Activated CD4-positive, alpha-beta T cell treated with anti-CD3 and anti-CD28 coated beads, Interleukin-2, Interleukin-4, amounts not matched to agents 100 ng/mL and 50 ng/mL, durations not matched to agents 16 hours and 8 hours (primary cell): ENCODE measurements at regions not wholly inside any gene's neighbourhood (a gene's known extent, or its start where the extent isn't known, plus 50 kb on each side); places are given as distances from the start of the nearest gene placed in this dataset.
"Not testable (repeated sequence)": the region's sequence is repeated elsewhere in the genome, so short reads cannot be mapped to it uniquely, and the experiment has no call there.

ENCODE experiments used
- DNase-seq: peaks from one replicate; pipeline ENCODE4 v3.0.0-alpha.2; 2020; ENCODE audit warnings: low spot score

GRCh38 chr19:28435551-28436271 is 777.2 kb downstream of the UQCRFS1 start:
- no peak for DNase-seq

- not testable (repeated sequence) for DNase-seq
Observed at GRCh38 chr19:28434794-28435193, 778.2 kb downstream of the UQCRFS1 start.

GRCh38 chr19:28434365-28434764 is 778.6 kb downstream of the UQCRFS1 start:
- DNase-seq: not testable (repeated sequence)

GRCh38 chr19:28433166-28433565 is 779.8 kb downstream of the UQCRFS1 start:
- not testable (repeated sequence) for DNase-seq

- DNase-seq: no peak
Observed at GRCh38 chr19:28430214-28430613, 782.7 kb downstream of the UQCRFS1 start.

- DNase-seq: no peak
Observed at GRCh38 chr19:28429356-28429755, 783.6 kb downstream of the UQCRFS1 start.

- DNase-seq: no peak
Observed at GRCh38 chr19:28428663-28429348, 784.1 kb downstream of the UQCRFS1 start.

- no peak for DNase-seq
Observed at GRCh38 chr19:28427376-28428083, 785.4 kb downstream of the UQCRFS1 start.

- no peak for DNase-seq
Observed at GRCh38 chr19:28426730-28427225, 786.2 kb downstream of the UQCRFS1 start.

GRCh38 chr19:28426110-28426729 is 786.7 kb downstream of the UQCRFS1 start:
- no peak for DNase-seq

GRCh38 chr19:28425046-28425931 is 787.7 kb downstream of the UQCRFS1 start:
- no peak for DNase-seq

GRCh38 chr19:28424662-28425045 is 788.3 kb downstream of the UQCRFS1 start:
- DNase-seq: no peak

- DNase-seq: no peak
Observed at GRCh38 chr19:28424077-28424476, 788.9 kb downstream of the UQCRFS1 start.

- DNase-seq: no peak
Observed at GRCh38 chr19:28422791-28423650, 789.9 kb downstream of the UQCRFS1 start.

GRCh38 chr19:28422046-28422445 is 790.9 kb downstream of the UQCRFS1 start:
- no peak for DNase-seq

- DNase-seq: no peak
Observed at GRCh38 chr19:28420811-28421550, 792.0 kb downstream of the UQCRFS1 start.

- DNase-seq: no peak
Observed at GRCh38 chr19:28419312-28419711, 793.6 kb downstream of the UQCRFS1 start.

GRCh38 chr19:28417361-28417760 is 795.6 kb downstream of the UQCRFS1 start:
- no peak for DNase-seq

GRCh38 chr19:28416245-28416644 is 796.7 kb downstream of the UQCRFS1 start:
- no peak for DNase-seq

GRCh38 chr19:28414748-28415147 is 798.2 kb downstream of the UQCRFS1 start:
- DNase-seq: no peak
